ENCODE measurements at regions not wholly inside any gene's neighbourhood (a gene's known extent, or its start where the extent isn't known, plus 50 kb on each side); places are given as distances from the start of the nearest gene placed in this dataset.
"Not testable (repeated sequence)": the region's sequence is repeated elsewhere in the genome, so short reads cannot be mapped to it uniquely, and the experiment has no call there.

GRCh38 chr11:90453525-90453924, 230.7 kb upstream of the CHORDC1 start:
- DNase-seq = no peak

- DNase-seq = no peak
These were observed 226.8 kb upstream of the CHORDC1 start for GRCh38 chr11:90449606-90450005.

GRCh38 chr11:90448256-90448655, 225.4 kb upstream of the CHORDC1 start:
- no peak for DNase-seq

- no peak for DNase-seq
These were observed 224.8 kb upstream of the CHORDC1 start for GRCh38 chr11:90447618-90448017.

- no peak for DNase-seq
These were observed 223.4 kb upstream of the CHORDC1 start for GRCh38 chr11:90446207-90446606.

- no peak for DNase-seq
These were observed 215.2 kb upstream of the CHORDC1 start for GRCh38 chr11:90438069-90438468.

- DNase-seq = no peak
These were observed 212.0 kb upstream of the CHORDC1 start for GRCh38 chr11:90434858-90435257.

- no peak for DNase-seq
These were observed 206.0 kb upstream of the CHORDC1 start for GRCh38 chr11:90428836-90429235.

- no peak for DNase-seq
These were observed 203.6 kb upstream of the CHORDC1 start for GRCh38 chr11:90426442-90426841.

GRCh38 chr11:90423378-90423777, 200.5 kb upstream of the CHORDC1 start:
- no peak for DNase-seq

GRCh38 chr11:90422787-90423186, 199.9 kb upstream of the CHORDC1 start:
- not testable (repeated sequence) for DNase-seq

- DNase-seq = no peak
These were observed 191.4 kb upstream of the CHORDC1 start for GRCh38 chr11:90414221-90414620.

GRCh38 chr11:90407350-90407749, 184.5 kb upstream of the CHORDC1 start:
- no peak for DNase-seq

GRCh38 chr11:90392692-90393091, 169.8 kb upstream of the CHORDC1 start:
- DNase-seq = no peak

GRCh38 chr11:90391756-90392155, 168.9 kb upstream of the CHORDC1 start:
- DNase-seq = no peak

GRCh38 chr11:90380206-90380605, 157.4 kb upstream of the CHORDC1 start:
- no peak for DNase-seq

- DNase-seq = no peak
These were observed 151.1 kb upstream of the CHORDC1 start for GRCh38 chr11:90373971-90374370.

- DNase-seq = no peak
These were observed 141.7 kb upstream of the CHORDC1 start for GRCh38 chr11:90364527-90364926.

GRCh38 chr11:90363739-90364138, 140.9 kb upstream of the CHORDC1 start:
- DNase-seq = no peak

GRCh38 chr11:90355200-90355599, 132.4 kb upstream of the CHORDC1 start:
- no peak for DNase-seq

- DNase-seq = no peak
These were observed 126.9 kb upstream of the CHORDC1 start for GRCh38 chr11:90349731-90350130.

GRCh38 chr11:90344546-90344945, 121.7 kb upstream of the CHORDC1 start:
- DNase-seq = no peak

GRCh38 chr11:90343673-90344072, 120.8 kb upstream of the CHORDC1 start:
- no peak for DNase-seq

- DNase-seq = no peak
These were observed 119.1 kb upstream of the CHORDC1 start for GRCh38 chr11:90341986-90342385.

- no peak for DNase-seq
These were observed 109.6 kb upstream of the CHORDC1 start for GRCh38 chr11:90332415-90332814.

GRCh38 chr11:90330632-90331031, 107.8 kb upstream of the CHORDC1 start:
- DNase-seq = no peak
